ENCODE measurements at regions not wholly inside any gene's neighbourhood (a gene's known extent, or its start where the extent isn't known, plus 50 kb on each side); places are given as distances from the start of the nearest gene placed in this dataset.

DNA sequence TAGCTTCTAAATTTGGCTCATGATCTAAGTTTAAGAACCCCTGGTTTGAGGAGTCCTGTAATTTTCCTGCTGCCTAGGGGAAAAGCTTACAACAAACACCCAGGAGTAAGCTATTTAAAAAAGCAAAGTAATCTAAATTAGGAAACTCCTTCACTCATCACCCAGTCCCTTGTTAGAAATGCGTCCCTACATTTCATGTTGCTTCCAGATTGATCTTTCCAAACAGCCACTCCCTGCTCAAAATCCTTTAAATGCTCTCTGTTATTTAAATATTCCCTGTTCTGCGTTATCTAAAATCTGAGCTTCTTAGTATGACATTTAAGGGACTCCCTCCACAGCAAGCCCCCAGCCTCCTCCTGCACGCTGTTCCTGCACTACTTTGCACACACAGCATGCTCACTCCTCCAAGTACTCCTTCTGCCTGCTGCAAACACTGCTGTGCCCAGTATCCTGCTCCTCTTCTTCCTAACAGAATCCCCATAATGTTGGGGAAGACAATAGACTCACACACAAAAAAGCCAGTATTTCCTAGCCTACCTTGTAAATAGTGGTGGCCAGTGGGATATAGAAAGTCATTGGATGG, 123.3 kb upstream of the RASEF start (continued):
- TF ChIP-seq FOXK1 (CRISPR knock-in tag; IDR thresholded peaks at IDR 0.05) (no peak), FOXJ3 (CRISPR knock-in tag; IDR thresholded peaks at IDR 0.05; ENCODE audit: borderline replicate concordance) (no peak), KAT7 (CRISPR knock-in tag; IDR thresholded peaks at IDR 0.05; ENCODE audit: borderline replicate concordance) (no peak), NFATC4 (CRISPR knock-in tag; IDR thresholded peaks at IDR 0.05) (no peak), ZNF232 (CRISPR knock-in tag; IDR thresholded peaks at IDR 0.05) (no peak), ZNF281 (CRISPR knock-in tag; IDR thresholded peaks at IDR 0.05) (no peak)
- TF ChIP-seq, protein P1, sequence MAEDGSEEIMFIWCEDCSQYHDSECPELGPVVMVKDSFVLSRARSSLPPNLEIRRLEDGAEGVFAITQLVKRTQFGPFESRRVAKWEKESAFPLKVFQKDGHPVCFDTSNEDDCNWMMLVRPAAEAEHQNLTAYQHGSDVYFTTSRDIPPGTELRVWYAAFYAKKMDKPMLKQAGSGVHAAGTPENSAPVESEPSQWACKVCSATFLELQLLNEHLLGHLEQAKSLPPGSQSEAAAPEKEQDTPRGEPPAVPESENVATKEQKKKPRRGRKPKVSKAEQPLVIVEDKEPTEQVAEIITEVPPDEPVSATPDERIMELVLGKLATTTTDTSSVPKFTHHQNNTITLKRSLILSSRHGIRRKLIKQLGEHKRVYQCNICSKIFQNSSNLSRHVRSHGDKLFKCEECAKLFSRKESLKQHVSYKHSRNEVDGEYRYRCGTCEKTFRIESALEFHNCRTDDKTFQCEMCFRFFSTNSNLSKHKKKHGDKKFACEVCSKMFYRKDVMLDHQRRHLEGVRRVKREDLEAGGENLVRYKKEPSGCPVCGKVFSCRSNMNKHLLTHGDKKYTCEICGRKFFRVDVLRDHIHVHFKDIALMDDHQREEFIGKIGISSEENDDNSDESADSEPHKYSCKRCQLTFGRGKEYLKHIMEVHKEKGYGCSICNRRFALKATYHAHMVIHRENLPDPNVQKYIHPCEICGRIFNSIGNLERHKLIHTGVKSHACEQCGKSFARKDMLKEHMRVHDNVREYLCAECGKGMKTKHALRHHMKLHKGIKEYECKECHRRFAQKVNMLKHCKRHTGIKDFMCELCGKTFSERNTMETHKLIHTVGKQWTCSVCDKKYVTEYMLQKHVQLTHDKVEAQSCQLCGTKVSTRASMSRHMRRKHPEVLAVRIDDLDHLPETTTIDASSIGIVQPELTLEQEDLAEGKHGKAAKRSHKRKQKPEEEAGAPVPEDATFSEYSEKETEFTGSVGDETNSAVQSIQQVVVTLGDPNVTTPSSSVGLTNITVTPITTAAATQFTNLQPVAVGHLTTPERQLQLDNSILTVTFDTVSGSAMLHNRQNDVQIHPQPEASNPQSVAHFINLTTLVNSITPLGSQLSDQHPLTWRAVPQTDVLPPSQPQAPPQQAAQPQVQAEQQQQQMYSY (CRISPR knock-in tag; IDR thresholded peaks at IDR 0.05) = no peak

- ChIA-PET CTCF (interaction anchor here (0.7 to 0.8 kb wide), 2 partner anchors 218 to 359 kb away, joined by 3 to 4 read pairs; no protein-coding TSS in a partner anchor), POLR2A (interaction anchor here (0.9 kb wide), 1 partner anchor 10 kb away, joined by 3 read pairs; no protein-coding TSS in a partner anchor)
- no peak for TF ChIP-seq ZNF671 (CRISPR knock-in tag; IDR thresholded peaks at IDR 0.05)
- no peak for TF ChIP-seq EMX1 (CRISPR knock-in tag; IDR thresholded peaks at IDR 0.05)
- no peak for TF ChIP-seq ELF4 (CRISPR knock-in tag; IDR thresholded peaks at IDR 0.05; ENCODE audit: low read depth)
- TF ChIP-seq MLX (CRISPR knock-in tag; IDR thresholded peaks at IDR 0.05) = no peak
- TF ChIP-seq, protein P2, sequence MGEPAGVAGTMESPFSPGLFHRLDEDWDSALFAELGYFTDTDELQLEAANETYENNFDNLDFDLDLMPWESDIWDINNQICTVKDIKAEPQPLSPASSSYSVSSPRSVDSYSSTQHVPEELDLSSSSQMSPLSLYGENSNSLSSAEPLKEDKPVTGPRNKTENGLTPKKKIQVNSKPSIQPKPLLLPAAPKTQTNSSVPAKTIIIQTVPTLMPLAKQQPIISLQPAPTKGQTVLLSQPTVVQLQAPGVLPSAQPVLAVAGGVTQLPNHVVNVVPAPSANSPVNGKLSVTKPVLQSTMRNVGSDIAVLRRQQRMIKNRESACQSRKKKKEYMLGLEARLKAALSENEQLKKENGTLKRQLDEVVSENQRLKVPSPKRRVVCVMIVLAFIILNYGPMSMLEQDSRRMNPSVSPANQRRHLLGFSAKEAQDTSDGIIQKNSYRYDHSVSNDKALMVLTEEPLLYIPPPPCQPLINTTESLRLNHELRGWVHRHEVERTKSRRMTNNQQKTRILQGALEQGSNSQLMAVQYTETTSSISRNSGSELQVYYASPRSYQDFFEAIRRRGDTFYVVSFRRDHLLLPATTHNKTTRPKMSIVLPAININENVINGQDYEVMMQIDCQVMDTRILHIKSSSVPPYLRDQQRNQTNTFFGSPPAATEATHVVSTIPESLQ (CRISPR knock-in tag; IDR thresholded peaks at IDR 0.05) = no peak
- TF ChIP-seq ZNF532 (CRISPR knock-in tag; IDR thresholded peaks at IDR 0.05; ENCODE audit: borderline replicate concordance) = no peak
- TF ChIP-seq NR3C1 (CRISPR knock-in tag; conservative IDR thresholded peaks at IDR 0.05; ENCODE audit: low read depth) = no peak
- no peak for TF ChIP-seq RORB (CRISPR knock-in tag; IDR thresholded peaks at IDR 0.05)
- TF ChIP-seq CREM (CRISPR knock-in tag; IDR thresholded peaks at IDR 0.05) = no peak
- TF ChIP-seq IRF2 (CRISPR knock-in tag; IDR thresholded peaks at IDR 0.05; ENCODE audit: borderline replicate concordance, low read depth) = no peak
- TF ChIP-seq ZNF121 (CRISPR knock-in tag; IDR thresholded peaks at IDR 0.05) = no peak
- no peak for TF ChIP-seq ZNF423 (CRISPR knock-in tag; IDR thresholded peaks at IDR 0.05)
- TF ChIP-seq GRHL2 (CRISPR knock-in tag; IDR thresholded peaks at IDR 0.05; ENCODE audit: insufficient replicate concordance, severe bottlenecking) = no peak
- no peak for TF ChIP-seq SP1 (CRISPR knock-in tag; conservative IDR thresholded peaks at IDR 0.05)
- no peak for TF ChIP-seq TCF7 (CRISPR knock-in tag; IDR thresholded peaks at IDR 0.05; ENCODE audit: low read depth)
- no peak for TF ChIP-seq GTF2I (CRISPR knock-in tag; conservative IDR thresholded peaks at IDR 0.05)
- H3K27me3 Mint-ChIP-seq (ENCODE audit: low read depth) = peaks cover 13% of the 10 kb centered on the region
- no peaks in the 10 kb centered on the region for H3K9me3 Mint-ChIP-seq
- DNase-seq (ENCODE audit: low spot score) = no peak
- H3K27ac Mint-ChIP-seq = no peak overlapping the region
- peaks cover 28% of the 10 kb centered on the region for H3K4me1 Mint-ChIP-seq
- H3K4me3 Mint-ChIP-seq = peak overlapping the region; percentile 3; the same call in 1 of the 2 replicates
- peak; percentile 74 for ATAC-seq
- no peaks in the 10 kb centered on the region for H3K36me3 Mint-ChIP-seq
These were observed 122.7 kb upstream of the RASEF start for GRCh38 chr9:83185488-83186154.

Measured in WTC11 (cell line).